ENCODE measurements at regions not wholly inside any gene's neighbourhood (a gene's known extent, or its start where the extent isn't known, plus 50 kb on each side); places are given as distances from the start of the nearest gene placed in this dataset.

DNA sequence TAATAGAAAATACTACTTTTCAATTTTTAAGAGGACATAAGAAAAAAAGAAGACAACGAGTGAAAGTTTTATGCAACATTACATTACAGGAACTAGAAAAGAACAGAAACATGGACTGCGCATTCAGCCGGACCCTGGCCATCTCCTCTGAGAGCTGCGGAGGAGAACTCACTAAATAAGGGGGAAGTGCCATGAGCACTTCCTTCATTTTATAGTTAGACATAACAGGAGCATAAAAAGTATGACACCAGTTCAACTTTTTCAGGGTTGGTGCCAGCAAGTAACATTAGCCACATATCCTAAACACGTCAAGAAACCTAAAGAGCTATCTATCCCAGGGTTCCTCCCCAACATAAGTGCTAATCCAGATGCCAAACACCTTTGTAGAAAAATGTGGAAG lies 78.0 kb upstream of the SERTAD2 start:
- H3K9me1 ChIP-seq (ENCODE audit: insufficient read depth, low read length), result 0 out of 2 replicates have a peak, but pooled peaks cover 2% of the 10 kb centered on the region
- H3K4me2 ChIP-seq (ENCODE audit: low read depth, low read length), result no peak overlapping the region
- POLR2A ChIA-PET (ENCODE audit: unreplicated experiment), result no interaction called here
- dilution Hi-C loops (cut with HindIII; ENCODE audit: low sequenced_read_pairs, unreplicated experiment), result no loop called here
- H3K18ac ChIP-seq (ENCODE audit: low read depth, low read length), result no peak overlapping the region
- H2AK9ac ChIP-seq (replicated peaks; ENCODE audit: low read depth, low read length, poor library complexity), result no peak overlapping the region
- WGBS, 2 experiments (ENCODE audit: extremely low coverage in 2 of 2, insufficient read length in 1 of 2), result 100% methylated on average over 1 of the region's 5 CpGs; no CpG with 5 or more reads in 1 of the 2 experiments
- H3K27me3 ChIP-seq (ENCODE audit: control insufficient read depth, insufficient read depth, low read length), result no peaks in the 10 kb centered on the region
- H3K9ac ChIP-seq (ENCODE audit: low read depth, low read length), result no peak overlapping the region
- H3K56ac ChIP-seq (ENCODE audit: extremely low read depth, insufficient read depth, low read length), result no peak overlapping the region
- peaks cover 0 to 6% of the 10 kb centered on the region in 2 experiments; a peak in 2 of 4 replicates for H3K79me1 ChIP-seq (ENCODE audit: low read depth in 1 of 2, low read length in 2 of 2)
- peaks cover 4% of the 10 kb centered on the region for H3K4me1 ChIP-seq (ENCODE audit: control insufficient read depth, insufficient read depth, low read length)
- in situ Hi-C loops (cut with MboI; ENCODE audit: low sequenced_read_pairs), result loop anchor here (5.0 kb wide), 1 partner anchor 74 kb away; no protein-coding TSS in a partner anchor
- no peaks in the 10 kb centered on the region for H3K36me3 ChIP-seq (ENCODE audit: control insufficient read depth, insufficient read depth, low read length)
- no peak overlapping the region for H2AFZ ChIP-seq (replicated peaks; ENCODE audit: low read length, poor library complexity)
- TF ChIP-seq NFE2L2 (IDR thresholded peaks at IDR 0.05; ENCODE audit: low read depth, low read length), result no peak
- no peak for TF ChIP-seq POLR2A (IDR thresholded peaks at IDR 0.05; ENCODE audit: low read depth, low read length)
- no peaks in the 10 kb centered on the region for H3K9me3 ChIP-seq (ENCODE audit: control insufficient read depth, insufficient read depth, low read length)
- no peak overlapping the region for H3K27ac ChIP-seq (ENCODE audit: insufficient read depth, low read length)
- H2BK15ac ChIP-seq (ENCODE audit: low read depth, low read length), result no peak overlapping the region
- H3K4ac ChIP-seq (ENCODE audit: low read depth, low read length), result no peak overlapping the region
- H2BK5ac ChIP-seq (ENCODE audit: low read depth, low read length, poor library complexity, severe bottlenecking), result no peak overlapping the region
- no peak overlapping the region for H3K4me3 ChIP-seq (ENCODE audit: insufficient read depth, low read depth, low read length)
- H2AK5ac ChIP-seq (ENCODE audit: low read depth, low read length), result no peak overlapping the region
- intact Hi-C loops (cut with micrococcal nuclease), result loop anchor here (5.0 kb wide), 3 partner anchors 34 to 79 kb away; partner anchors contain the start of gene SERTAD2
- no peak overlapping the region for H2BK20ac ChIP-seq (ENCODE audit: low read depth, low read length)
- H4K20me1 ChIP-seq (ENCODE audit: insufficient read depth, low read length), result no peaks in the 10 kb centered on the region
- no peak overlapping the region; the same call in 1 of the 2 replicates for H3K14ac ChIP-seq (replicated peaks; ENCODE audit: low read depth, low read length)
- H4K8ac ChIP-seq (ENCODE audit: low read depth in 2 of 2, low read length in 2 of 2), result no peak overlapping the region
- DNase-seq (no peak), ATAC-seq (ENCODE audit: low read depth) (no peak)
- H2BK120ac ChIP-seq (ENCODE audit: low read depth, low read length), result no peak overlapping the region
- no peak overlapping the region for H3K23ac ChIP-seq (ENCODE audit: low read depth, low read length)
- H4K5ac ChIP-seq (ENCODE audit: low read depth, low read length), result no peak overlapping the region
- H4K91ac ChIP-seq (ENCODE audit: insufficient read depth, low read depth, low read length), result no peak overlapping the region
- BruUV-seq (replicated peaks), result no TSS peak
- CTCF ChIA-PET, result no interaction called here

Data from IMR-90 (cell line).